NCI-H1417 (cell line): ENCODE measurements at regions not wholly inside any gene's neighbourhood (a gene's known extent, or its start where the extent isn't known, plus 50 kb on each side); places are given as distances from the start of the nearest gene placed in this dataset.

ENCODE experiments used
- DNase-seq, 3 experiments: peaks; one replicate each; lab custom pipeline; 2025; lab: John Stamatoyannopoulos, UW

GRCh38 chr2:172153156-172153555 is 50.5 kb upstream of the DLX2 start:
- no peak for DNase-seq

- no peak for DNase-seq
These were observed 51.1 kb upstream of the DLX2 start for GRCh38 chr2:172153757-172154156.

- DNase-seq: no peak
These were observed 53.1 kb upstream of the DLX2 start for GRCh38 chr2:172155752-172156151.

GRCh38 chr2:172160839-172161238 is 58.1 kb upstream of the DLX2 start:
- no peak for DNase-seq

GRCh38 chr2:172162225-172162733 is 59.6 kb upstream of the DLX2 start:
- no peak for DNase-seq

- DNase-seq: no peak
These were observed 60.1 kb upstream of the DLX2 start for GRCh38 chr2:172162739-172163336.

GRCh38 chr2:172168917-172169346 is 66.2 kb upstream of the DLX2 start:
- DNase-seq: no peak

GRCh38 chr2:172169611-172170010 is 66.9 kb upstream of the DLX2 start:
- no peak for DNase-seq

- DNase-seq: peak; percentile 29 to 66 (median 32)
These were observed 69.9 kb upstream of the DLX2 start for GRCh38 chr2:172172513-172173173.

GRCh38 chr2:172173174-172173706 is 70.5 kb upstream of the DLX2 start:
- DNase-seq: peak in 1 of 3 experiments; percentile 0

- no peak for DNase-seq
These were observed 74.9 kb upstream of the DLX2 start for GRCh38 chr2:172177581-172177980.

GRCh38 chr2:172177996-172178395 is 75.3 kb upstream of the DLX2 start:
- DNase-seq: no peak

GRCh38 chr2:172179045-172179701 is 76.5 kb upstream of the DLX2 start:
- DNase-seq: no peak

GRCh38 chr2:172181840-172182239 is 79.1 kb upstream of the DLX2 start:
- no peak for DNase-seq

GRCh38 chr2:172182624-172183023 is 79.9 kb upstream of the DLX2 start:
- no peak for DNase-seq

GRCh38 chr2:172193331-172194089 is 90.8 kb upstream of the DLX2 start:
- no peak for DNase-seq

- DNase-seq: no peak
These were observed 93.2 kb upstream of the DLX2 start for GRCh38 chr2:172195836-172196376.

GRCh38 chr2:172196768-172197431 is 94.2 kb upstream of the DLX2 start:
- no peak for DNase-seq

- no peak for DNase-seq
These were observed 95.7 kb upstream of the DLX2 start for GRCh38 chr2:172198361-172198760.

GRCh38 chr2:172198908-172199307 is 96.2 kb upstream of the DLX2 start:
- no peak for DNase-seq

GRCh38 chr2:172200495-172201085 is 97.9 kb upstream of the DLX2 start:
- peak in 1 of 3 experiments; percentile 0 for DNase-seq
